ENCODE measurements at regions not wholly inside any gene's neighbourhood (a gene's known extent, or its start where the extent isn't known, plus 50 kb on each side); places are given as distances from the start of the nearest gene placed in this dataset.

DNA sequence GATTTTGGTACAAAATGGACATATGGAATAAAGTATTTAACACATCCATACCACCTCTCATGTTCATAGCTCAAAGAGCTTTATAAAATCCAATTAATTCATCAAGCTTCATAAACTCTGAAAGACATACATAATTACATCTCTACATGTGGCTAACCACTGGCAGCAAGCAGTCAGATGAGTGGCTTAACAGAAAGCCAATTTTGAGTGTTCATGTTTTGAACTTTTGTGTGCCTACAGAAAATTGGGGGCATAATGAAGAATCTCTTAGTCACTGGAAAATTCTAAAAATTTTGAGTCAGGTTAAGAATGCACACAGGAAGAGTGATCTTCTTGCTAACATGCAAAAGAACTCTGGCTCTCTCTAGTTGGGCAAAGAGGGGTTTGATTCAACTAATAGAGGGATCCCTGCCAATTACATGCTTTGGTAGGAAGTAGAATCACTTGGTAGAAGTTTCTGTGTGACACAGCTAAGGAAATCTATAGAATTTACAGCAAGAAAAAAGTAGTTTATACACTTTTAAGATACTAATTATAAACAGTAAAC is 287.4 kb downstream of the NOL4 start:
- TF ChIP-seq, protein P1, sequence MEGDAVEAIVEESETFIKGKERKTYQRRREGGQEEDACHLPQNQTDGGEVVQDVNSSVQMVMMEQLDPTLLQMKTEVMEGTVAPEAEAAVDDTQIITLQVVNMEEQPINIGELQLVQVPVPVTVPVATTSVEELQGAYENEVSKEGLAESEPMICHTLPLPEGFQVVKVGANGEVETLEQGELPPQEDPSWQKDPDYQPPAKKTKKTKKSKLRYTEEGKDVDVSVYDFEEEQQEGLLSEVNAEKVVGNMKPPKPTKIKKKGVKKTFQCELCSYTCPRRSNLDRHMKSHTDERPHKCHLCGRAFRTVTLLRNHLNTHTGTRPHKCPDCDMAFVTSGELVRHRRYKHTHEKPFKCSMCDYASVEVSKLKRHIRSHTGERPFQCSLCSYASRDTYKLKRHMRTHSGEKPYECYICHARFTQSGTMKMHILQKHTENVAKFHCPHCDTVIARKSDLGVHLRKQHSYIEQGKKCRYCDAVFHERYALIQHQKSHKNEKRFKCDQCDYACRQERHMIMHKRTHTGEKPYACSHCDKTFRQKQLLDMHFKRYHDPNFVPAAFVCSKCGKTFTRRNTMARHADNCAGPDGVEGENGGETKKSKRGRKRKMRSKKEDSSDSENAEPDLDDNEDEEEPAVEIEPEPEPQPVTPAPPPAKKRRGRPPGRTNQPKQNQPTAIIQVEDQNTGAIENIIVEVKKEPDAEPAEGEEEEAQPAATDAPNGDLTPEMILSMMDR (IDR thresholded peaks at IDR 0.05; ENCODE audit: low read depth, low read length, missing input control), result no peak
- TF ChIP-seq SP1 (IDR thresholded peaks at IDR 0.05) (no peak), TAF1 (conservative IDR thresholded peaks at IDR 0.05) (no peak), YY1 (IDR thresholded peaks at IDR 0.05) (no peak), HNF4G (IDR thresholded peaks at IDR 0.05) (no peak), EGR1 (IDR thresholded peaks at IDR 0.05; ENCODE audit: low read depth in 2 of 2) (no peak), GABPA (IDR thresholded peaks at IDR 0.05 in 1 of 2, conservative IDR thresholded peaks at IDR 0.05 in 1 of 2) (no peak), RAD21 (IDR thresholded peaks at IDR 0.05) (no peak), RXRA (IDR thresholded peaks at IDR 0.05) (no peak), NR2F2 (IDR thresholded peaks at IDR 0.05) (no peak)
- TF ChIP-seq, protein P2, sequence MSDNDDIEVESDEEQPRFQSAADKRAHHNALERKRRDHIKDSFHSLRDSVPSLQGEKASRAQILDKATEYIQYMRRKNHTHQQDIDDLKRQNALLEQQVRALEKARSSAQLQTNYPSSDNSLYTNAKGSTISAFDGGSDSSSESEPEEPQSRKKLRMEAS (IDR thresholded peaks at IDR 0.05), result no peak
- TF ChIP-seq, protein P3, sequence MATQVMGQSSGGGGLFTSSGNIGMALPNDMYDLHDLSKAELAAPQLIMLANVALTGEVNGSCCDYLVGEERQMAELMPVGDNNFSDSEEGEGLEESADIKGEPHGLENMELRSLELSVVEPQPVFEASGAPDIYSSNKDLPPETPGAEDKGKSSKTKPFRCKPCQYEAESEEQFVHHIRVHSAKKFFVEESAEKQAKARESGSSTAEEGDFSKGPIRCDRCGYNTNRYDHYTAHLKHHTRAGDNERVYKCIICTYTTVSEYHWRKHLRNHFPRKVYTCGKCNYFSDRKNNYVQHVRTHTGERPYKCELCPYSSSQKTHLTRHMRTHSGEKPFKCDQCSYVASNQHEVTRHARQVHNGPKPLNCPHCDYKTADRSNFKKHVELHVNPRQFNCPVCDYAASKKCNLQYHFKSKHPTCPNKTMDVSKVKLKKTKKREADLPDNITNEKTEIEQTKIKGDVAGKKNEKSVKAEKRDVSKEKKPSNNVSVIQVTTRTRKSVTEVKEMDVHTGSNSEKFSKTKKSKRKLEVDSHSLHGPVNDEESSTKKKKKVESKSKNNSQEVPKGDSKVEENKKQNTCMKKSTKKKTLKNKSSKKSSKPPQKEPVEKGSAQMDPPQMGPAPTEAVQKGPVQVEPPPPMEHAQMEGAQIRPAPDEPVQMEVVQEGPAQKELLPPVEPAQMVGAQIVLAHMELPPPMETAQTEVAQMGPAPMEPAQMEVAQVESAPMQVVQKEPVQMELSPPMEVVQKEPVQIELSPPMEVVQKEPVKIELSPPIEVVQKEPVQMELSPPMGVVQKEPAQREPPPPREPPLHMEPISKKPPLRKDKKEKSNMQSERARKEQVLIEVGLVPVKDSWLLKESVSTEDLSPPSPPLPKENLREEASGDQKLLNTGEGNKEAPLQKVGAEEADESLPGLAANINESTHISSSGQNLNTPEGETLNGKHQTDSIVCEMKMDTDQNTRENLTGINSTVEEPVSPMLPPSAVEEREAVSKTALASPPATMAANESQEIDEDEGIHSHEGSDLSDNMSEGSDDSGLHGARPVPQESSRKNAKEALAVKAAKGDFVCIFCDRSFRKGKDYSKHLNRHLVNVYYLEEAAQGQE (IDR thresholded peaks at IDR 0.05), result no peak
- TF ChIP-seq, protein P4, sequence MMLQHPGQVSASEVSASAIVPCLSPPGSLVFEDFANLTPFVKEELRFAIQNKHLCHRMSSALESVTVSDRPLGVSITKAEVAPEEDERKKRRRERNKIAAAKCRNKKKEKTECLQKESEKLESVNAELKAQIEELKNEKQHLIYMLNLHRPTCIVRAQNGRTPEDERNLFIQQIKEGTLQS (IDR thresholded peaks at IDR 0.05), result no peak
- TF ChIP-seq, protein P5, sequence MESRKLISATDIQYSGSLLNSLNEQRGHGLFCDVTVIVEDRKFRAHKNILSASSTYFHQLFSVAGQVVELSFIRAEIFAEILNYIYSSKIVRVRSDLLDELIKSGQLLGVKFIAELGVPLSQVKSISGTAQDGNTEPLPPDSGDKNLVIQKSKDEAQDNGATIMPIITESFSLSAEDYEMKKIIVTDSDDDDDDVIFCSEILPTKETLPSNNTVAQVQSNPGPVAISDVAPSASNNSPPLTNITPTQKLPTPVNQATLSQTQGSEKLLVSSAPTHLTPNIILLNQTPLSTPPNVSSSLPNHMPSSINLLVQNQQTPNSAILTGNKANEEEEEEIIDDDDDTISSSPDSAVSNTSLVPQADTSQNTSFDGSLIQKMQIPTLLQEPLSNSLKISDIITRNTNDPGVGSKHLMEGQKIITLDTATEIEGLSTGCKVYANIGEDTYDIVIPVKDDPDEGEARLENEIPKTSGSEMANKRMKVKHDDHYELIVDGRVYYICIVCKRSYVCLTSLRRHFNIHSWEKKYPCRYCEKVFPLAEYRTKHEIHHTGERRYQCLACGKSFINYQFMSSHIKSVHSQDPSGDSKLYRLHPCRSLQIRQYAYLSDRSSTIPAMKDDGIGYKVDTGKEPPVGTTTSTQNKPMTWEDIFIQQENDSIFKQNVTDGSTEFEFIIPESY (IDR thresholded peaks at IDR 0.05), result no peak
